DND-41 (cell line): ENCODE measurements at regions not wholly inside any gene's neighbourhood (a gene's known extent, or its start where the extent isn't known, plus 50 kb on each side); places are given as distances from the start of the nearest gene placed in this dataset.

Source experiments
- ATAC-seq: fragments of 200-7000 bp; cut with Tn5 transposase; 3 replicates; pipeline ENCODE4 v1.9.1; 2021; ENCODE audit warnings: low read depth; ENCODE audit not compliant: insufficient read depth
- DNase-seq: peaks from one replicate; pipeline ENCODE4 v3.0.0-alpha.2; 2020
- H2AFZ ChIP-seq: 2 replicates; pipeline ENCODE4 v1.6.0; 2012; ENCODE audit warnings: low read depth, low read length
- H3K27ac ChIP-seq: 2 replicates; pipeline ENCODE4 v1.5.1; 2012; ENCODE audit warnings: low read length, inconsistent platforms
- H3K27me3 ChIP-seq: fragments of 200-600 bp; sonication (generic); 2 replicates; pipeline ENCODE4 v1.6.0; 2012; ENCODE audit warnings: low read length, mild to moderate bottlenecking, inconsistent platforms; ENCODE audit not compliant: insufficient read depth, poor library complexity
- H3K36me3 ChIP-seq: 2 replicates; pipeline ENCODE4 v1.5.1; 2012; ENCODE audit warnings: low read length, inconsistent platforms; ENCODE audit not compliant: insufficient read depth
- H3K4me1 ChIP-seq: 2 replicates; pipeline ENCODE4 v1.5.1; 2012; ENCODE audit warnings: mild to moderate bottlenecking, low read length; ENCODE audit not compliant: insufficient read depth
- H3K4me2 ChIP-seq: 2 replicates; pipeline ENCODE4 v1.6.0; 2012; ENCODE audit warnings: mild to moderate bottlenecking, moderate library complexity, low read length, inconsistent platforms; ENCODE audit not compliant: insufficient read depth
- H3K4me3 ChIP-seq, 2 experiments: fragments of 200-600 bp in 1 of 2; shearing (Covaris generic) in 1 of 2; 2 replicates each; pipeline ENCODE4 v1.5.1; 2012 to 2016; ENCODE audit warnings: inconsistent platforms in 2 of 2, low read length in 2 of 2, mild to moderate bottlenecking in 2 of 2, low read depth in 1 of 2, moderate library complexity in 1 of 2
- H3K79me2 ChIP-seq: 2 replicates; pipeline ENCODE4 v1.6.0; 2012; ENCODE audit warnings: low read length, inconsistent platforms; ENCODE audit not compliant: insufficient read depth
- H3K9ac ChIP-seq: 2 replicates; pipeline ENCODE4 v1.6.0; 2012; ENCODE audit warnings: low read depth, mild to moderate bottlenecking, inconsistent platforms, low read length, moderate library complexity
- H3K9me3 ChIP-seq: 2 replicates; pipeline ENCODE4 v1.5.1; 2012; ENCODE audit warnings: low read length, moderate library complexity, mild to moderate bottlenecking, inconsistent platforms; ENCODE audit not compliant: insufficient read depth, severe bottlenecking
- H4K20me1 ChIP-seq: 2 replicates; pipeline ENCODE4 v1.6.0; 2012; ENCODE audit warnings: low read length; ENCODE audit not compliant: insufficient read depth
- CTCF ChIP-seq: IDR thresholded peaks from 2 replicates; pipeline ENCODE4 v1.5.1; 2012; ENCODE audit warnings: borderline replicate concordance, low read length, moderate library complexity, mild to moderate bottlenecking; ENCODE audit not compliant: poor library complexity, severe bottlenecking; ENCODE audit errors: extremely low read depth
- EZH2 ChIP-seq: IDR thresholded peaks from 3 replicates; pipeline ENCODE4 v1.6.1; 2012; ENCODE audit warnings: borderline replicate concordance, low read depth, mild to moderate bottlenecking, moderate library complexity, low read length, inconsistent platforms; ENCODE audit not compliant: severe bottlenecking

- no peak overlapping the region for H3K27ac ChIP-seq
- no peaks in the 10 kb centered on the region for H3K4me1 ChIP-seq
- H3K4me3 ChIP-seq = no peak overlapping the region
- ATAC-seq = no peak
- H3K9me3 ChIP-seq = no peaks in the 10 kb centered on the region
- no peaks in the 10 kb centered on the region for H3K27me3 ChIP-seq
- no peaks in the 10 kb centered on the region for H3K79me2 ChIP-seq
- no peaks in the 10 kb centered on the region for H3K36me3 ChIP-seq
- H3K9ac ChIP-seq = no peak overlapping the region
- TF ChIP-seq EZH2 (no peak), CTCF (no peak)
- H3K4me2 ChIP-seq = no peak overlapping the region
- H2AFZ ChIP-seq = no peak overlapping the region
- DNase-seq = no peak
- H4K20me1 ChIP-seq = no peaks in the 10 kb centered on the region
Observed at GRCh38 chr4:60868232-60868960, 331.7 kb upstream of the ADGRL3 start.

GRCh38 chr4:60879135-60879701, 320.9 kb upstream of the ADGRL3 start:
- no peaks in the 10 kb centered on the region for H3K36me3 ChIP-seq
- H3K4me1 ChIP-seq = no peaks in the 10 kb centered on the region
- ATAC-seq (no peak), DNase-seq (no peak)
- no peak overlapping the region for H2AFZ ChIP-seq
- H3K27ac ChIP-seq = no peak overlapping the region
- no peak overlapping the region for H3K4me3 ChIP-seq
- H3K4me2 ChIP-seq = no peak overlapping the region
- no peaks in the 10 kb centered on the region for H3K79me2 ChIP-seq
- no peaks in the 10 kb centered on the region for H3K9me3 ChIP-seq
- TF ChIP-seq EZH2 (no peak), CTCF (no peak)
- no peaks in the 10 kb centered on the region for H4K20me1 ChIP-seq
- H3K27me3 ChIP-seq = no peaks in the 10 kb centered on the region
- no peak overlapping the region for H3K9ac ChIP-seq

GRCh38 chr4:60884587-60884986, 315.5 kb upstream of the ADGRL3 start:
- TF ChIP-seq EZH2 (no peak), CTCF (no peak)
- no peaks in the 10 kb centered on the region for H3K79me2 ChIP-seq
- no peak overlapping the region for H3K9ac ChIP-seq
- H3K27me3 ChIP-seq = no peaks in the 10 kb centered on the region
- H3K27ac ChIP-seq = no peak overlapping the region
- no peak for DNase-seq
- no peaks in the 10 kb centered on the region for H3K4me1 ChIP-seq
- ATAC-seq = no peak
- H3K9me3 ChIP-seq = no peaks in the 10 kb centered on the region
- no peak overlapping the region for H2AFZ ChIP-seq
- H3K4me3 ChIP-seq = no peak overlapping the region
- no peaks in the 10 kb centered on the region for H3K36me3 ChIP-seq
- H4K20me1 ChIP-seq = no peaks in the 10 kb centered on the region
- no peak overlapping the region for H3K4me2 ChIP-seq
